ENCODE measurements at regions not wholly inside any gene's neighbourhood (a gene's known extent, or its start where the extent isn't known, plus 50 kb on each side); places are given as distances from the start of the nearest gene placed in this dataset.

- Histone ChIP-seq H3K4me3 (no peak overlapping the region), H3K9me3 (no peaks in the 10 kb centered on the region), H3K27me3 (no peaks in the 10 kb centered on the region), H3K4me1 (no peaks in the 10 kb centered on the region), H3K27ac (no peak overlapping the region), H3K36me3 (no peaks in the 10 kb centered on the region)
- no peak for TF ChIP-seq CTCF (IDR thresholded peaks at IDR 0.05)
- no peak for TF ChIP-seq POLR2A (IDR thresholded peaks at IDR 0.05)
- TF ChIP-seq POLR2AphosphoS5 (IDR thresholded peaks at IDR 0.05; ENCODE audit: insufficient read depth in 1 of 2, low read depth in 1 of 2): no peak
- DNase-seq (ENCODE audit: extremely low spot score in 2 of 2): no peak
- intact Hi-C loops (cut with DNase I): no loop called here
Observed at GRCh38 chr1:190949939-190950338, 472.3 kb upstream of the BRINP3 start.

- Histone ChIP-seq H3K4me3 (no peak overlapping the region), H3K36me3 (no peaks in the 10 kb centered on the region), H3K4me1 (no peaks in the 10 kb centered on the region), H3K27ac (no peak overlapping the region), H3K27me3 (no peaks in the 10 kb centered on the region), H3K9me3 (no peaks in the 10 kb centered on the region)
- TF ChIP-seq POLR2A (IDR thresholded peaks at IDR 0.05) (no peak), POLR2AphosphoS5 (IDR thresholded peaks at IDR 0.05; ENCODE audit: insufficient read depth in 1 of 2, low read depth in 1 of 2) (no peak), CTCF (IDR thresholded peaks at IDR 0.05) (no peak)
- intact Hi-C loops (cut with DNase I): no loop called here
- no peak for DNase-seq (ENCODE audit: extremely low spot score in 2 of 2)
Observed at GRCh38 chr1:190957565-190957964, 479.9 kb upstream of the BRINP3 start.

- Histone ChIP-seq H3K4me1 (no peaks in the 10 kb centered on the region), H3K27ac (no peak overlapping the region), H3K9me3 (no peaks in the 10 kb centered on the region), H3K4me3 (no peak overlapping the region), H3K27me3 (no peaks in the 10 kb centered on the region), H3K36me3 (no peaks in the 10 kb centered on the region)
- intact Hi-C loops (cut with DNase I): no loop called here
- DNase-seq (ENCODE audit: extremely low spot score in 2 of 2): no peak
- no peak for TF ChIP-seq CTCF (IDR thresholded peaks at IDR 0.05)
- TF ChIP-seq POLR2A (IDR thresholded peaks at IDR 0.05): no peak
- no peak for TF ChIP-seq POLR2AphosphoS5 (IDR thresholded peaks at IDR 0.05; ENCODE audit: insufficient read depth in 1 of 2, low read depth in 1 of 2)
Observed at GRCh38 chr1:190963321-190963720, 485.7 kb upstream of the BRINP3 start.

GRCh38 chr1:190975827-190976226 lies 498.2 kb upstream of the BRINP3 start:
- Histone ChIP-seq H3K27ac (no peak overlapping the region), H3K27me3 (no peaks in the 10 kb centered on the region), H3K9me3 (no peaks in the 10 kb centered on the region), H3K4me1 (no peaks in the 10 kb centered on the region), H3K36me3 (no peaks in the 10 kb centered on the region), H3K4me3 (no peak overlapping the region)
- TF ChIP-seq CTCF (IDR thresholded peaks at IDR 0.05): no peak
- no peak for TF ChIP-seq POLR2A (IDR thresholded peaks at IDR 0.05)
- no peak for TF ChIP-seq POLR2AphosphoS5 (IDR thresholded peaks at IDR 0.05; ENCODE audit: insufficient read depth in 1 of 2, low read depth in 1 of 2)
- intact Hi-C loops (cut with DNase I): no loop called here
- DNase-seq (ENCODE audit: extremely low spot score in 2 of 2): no peak

GRCh38 chr1:191002768-191003167 lies 525.1 kb upstream of the BRINP3 start:
- no peak for TF ChIP-seq POLR2AphosphoS5 (IDR thresholded peaks at IDR 0.05; ENCODE audit: insufficient read depth in 1 of 2, low read depth in 1 of 2)
- no peak for TF ChIP-seq CTCF (IDR thresholded peaks at IDR 0.05)
- no peak for TF ChIP-seq POLR2A (IDR thresholded peaks at IDR 0.05)
- DNase-seq (ENCODE audit: extremely low spot score in 2 of 2): no peak
- Histone ChIP-seq H3K27me3 (no peaks in the 10 kb centered on the region), H3K27ac (no peak overlapping the region), H3K36me3 (no peaks in the 10 kb centered on the region), H3K4me3 (no peak overlapping the region), H3K9me3 (no peaks in the 10 kb centered on the region), H3K4me1 (no peaks in the 10 kb centered on the region)
- intact Hi-C loops (cut with DNase I): no loop called here

Data from vagina (tissue), 2 donors.